GM21717 (cell line): ENCODE measurements at regions not wholly inside any gene's neighbourhood (a gene's known extent, or its start where the extent isn't known, plus 50 kb on each side); places are given as distances from the start of the nearest gene placed in this dataset.

Experiments
- ATAC-seq: cut with Tn5 transposase; IDR thresholded peaks from one replicate; pipeline ENCODE4 v1.9.1; 2021; ENCODE audit warnings: mild to moderate bottlenecking, moderate library complexity; ENCODE audit not compliant: unreplicated experiment

GRCh38 chr5:171625646-171626045, 160.0 kb upstream of the SMIM23 start:
- no peak for ATAC-seq

GRCh38 chr5:171627936-171628632, 157.5 kb upstream of the SMIM23 start:
- ATAC-seq = no peak

- no peak for ATAC-seq
These were observed 157.0 kb upstream of the SMIM23 start for GRCh38 chr5:171628633-171628974.

GRCh38 chr5:171629221-171629620, 156.4 kb upstream of the SMIM23 start:
- no peak for ATAC-seq

GRCh38 chr5:171629628-171630349, 155.8 kb upstream of the SMIM23 start:
- no peak for ATAC-seq

- no peak for ATAC-seq
These were observed 155.1 kb upstream of the SMIM23 start for GRCh38 chr5:171630350-171631065.

GRCh38 chr5:171632616-171633015, 153.0 kb upstream of the SMIM23 start:
- ATAC-seq = no peak

- ATAC-seq = no peak
These were observed 151.7 kb upstream of the SMIM23 start for GRCh38 chr5:171633776-171634470.

GRCh38 chr5:171634511-171634910, 151.1 kb upstream of the SMIM23 start:
- ATAC-seq = no peak

GRCh38 chr5:171635028-171635427, 150.6 kb upstream of the SMIM23 start:
- no peak for ATAC-seq

- ATAC-seq = no peak
These were observed 149.9 kb upstream of the SMIM23 start for GRCh38 chr5:171635561-171636245.

- no peak for ATAC-seq
These were observed 147.8 kb upstream of the SMIM23 start for GRCh38 chr5:171637811-171638210.

GRCh38 chr5:171639205-171639621, 146.4 kb upstream of the SMIM23 start:
- ATAC-seq = no peak

GRCh38 chr5:171639966-171640365, 145.7 kb upstream of the SMIM23 start:
- no peak for ATAC-seq

- ATAC-seq = no peak
These were observed 145.1 kb upstream of the SMIM23 start for GRCh38 chr5:171640480-171640879.

- ATAC-seq = no peak
These were observed 143.7 kb upstream of the SMIM23 start for GRCh38 chr5:171641891-171642290.

GRCh38 chr5:171642894-171643293, 142.7 kb upstream of the SMIM23 start:
- ATAC-seq = no peak

- ATAC-seq = no peak
These were observed 141.1 kb upstream of the SMIM23 start for GRCh38 chr5:171644536-171644935.

GRCh38 chr5:171646102-171647042, 139.2 kb upstream of the SMIM23 start:
- no peak for ATAC-seq
